ENCODE measurements at regions not wholly inside any gene's neighbourhood (a gene's known extent, or its start where the extent isn't known, plus 50 kb on each side); places are given as distances from the start of the nearest gene placed in this dataset.

DNA sequence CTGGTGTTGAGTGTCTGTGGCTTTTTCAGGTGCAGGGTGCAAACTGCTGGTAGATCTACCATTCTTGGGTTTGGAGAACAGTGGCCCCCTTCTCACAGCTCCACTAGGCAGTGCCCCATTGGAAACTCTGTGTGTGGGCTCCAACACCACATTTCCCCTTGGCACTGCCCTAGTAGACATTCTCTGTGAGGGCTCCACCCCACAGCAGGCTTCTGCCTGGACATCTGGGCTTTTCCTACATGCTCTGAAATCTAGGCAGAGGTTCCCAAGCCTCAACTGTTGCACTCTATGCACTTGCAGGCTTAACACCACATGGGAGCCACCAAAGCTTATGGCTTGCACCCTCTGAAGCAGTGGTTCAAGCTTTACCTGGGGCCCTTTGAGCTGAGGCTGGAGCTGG is 80.9 kb downstream of the BARX1 start:
- no peak overlapping the region for H2BK120ac ChIP-seq (replicated peaks; ENCODE audit: low read depth, low read length)
- no peak overlapping the region for H3K18ac ChIP-seq (ENCODE audit: extremely low read depth, low read length)
- POLR2A ChIA-PET (ENCODE audit: partially characterized antibody): no interaction called here
- H2BK15ac ChIP-seq (ENCODE audit: low read length): no peak overlapping the region
- H3K23ac ChIP-seq (ENCODE audit: insufficient read length): no peak overlapping the region
- DNase-seq (ENCODE audit: low read depth in 1 of 2, low spot score in 2 of 2) (no peak), FAIRE-seq (no peak)
- H3K4me2 ChIP-seq (ENCODE audit: insufficient read depth in 1 of 2, low read depth in 2 of 2, low read length in 2 of 2): no peak overlapping the region
- no peak overlapping the region for H3K4ac ChIP-seq (replicated peaks; ENCODE audit: insufficient read length, low read depth, low read length)
- H4K8ac ChIP-seq (ENCODE audit: extremely low read depth, insufficient read depth, low read length): no peak overlapping the region
- CTCF ChIA-PET (ENCODE audit: partially characterized antibody): interaction anchor here (1.2 to 2.1 kb wide), 3 partner anchors 8 to 192 kb away, joined by 3 to 5 read pairs (median 3); no protein-coding TSS in a partner anchor
- no peaks in the 10 kb centered on the region for H3K27me3 ChIP-seq (replicated peaks in 1 of 4; ENCODE audit: control insufficient read depth in 3 of 4, extremely low read depth in 1 of 4, insufficient read depth in 3 of 4, low read length in 3 of 4)
- no peak overlapping the region for H3K4me3 ChIP-seq (ENCODE audit: extremely low read depth in 1 of 4, insufficient read depth in 2 of 4, low read depth in 3 of 4, low read length in 4 of 4)
- TF ChIP-seq HDAC6 (IDR thresholded peaks at IDR 0.05; ENCODE audit: low read depth, low read length) (no peak), CHD1 (IDR thresholded peaks at IDR 0.05; ENCODE audit: low read depth, low read length) (no peak), NANOG (IDR thresholded peaks at IDR 0.05; ENCODE audit: insufficient read depth, low read depth, low read length, poor library complexity, severe bottlenecking) (no peak), EZH2 (IDR thresholded peaks at IDR 0.05; ENCODE audit: low read depth, low read length, severe bottlenecking) (no peak), MAX (IDR thresholded peaks at IDR 0.05) (no peak), CBX8 (IDR thresholded peaks at IDR 0.05; ENCODE audit: borderline replicate concordance, low read depth, low read length) (no peak), POLR2A (IDR thresholded peaks at IDR 0.05; ENCODE audit: control extremely low read depth in 1 of 2, low read depth in 2 of 2, low read length in 2 of 2) (no peak), TBP (IDR thresholded peaks at IDR 0.05; ENCODE audit: low read depth, low read length) (no peak), CTBP2 (IDR thresholded peaks at IDR 0.05; ENCODE audit: borderline replicate concordance, insufficient read depth, insufficient read length, low read length) (no peak), KDM5A (IDR thresholded peaks at IDR 0.05; ENCODE audit: low read length) (no peak)
- H2BK5ac ChIP-seq (ENCODE audit: low read depth, low read length): no peak overlapping the region
- H3K9ac ChIP-seq (replicated peaks in 1 of 4; ENCODE audit: extremely low read depth in 1 of 4, low read depth in 3 of 4, low read length in 3 of 4): no peak overlapping the region
- H3K79me1 ChIP-seq (ENCODE audit: low read depth, low read length): no peaks in the 10 kb centered on the region
- no peak overlapping the region for H3K27ac ChIP-seq (ENCODE audit: low read depth, low read length)
- H3K14ac ChIP-seq (ENCODE audit: insufficient read length): no peak overlapping the region
- peaks cover 19 to 31% of the 10 kb centered on the region in 2 experiments for H3K9me3 ChIP-seq (ENCODE audit: insufficient read depth in 2 of 2, low read depth in 1 of 2, low read length in 1 of 2)
- no peaks in the 10 kb centered on the region for H3K36me3 ChIP-seq (ENCODE audit: control insufficient read depth in 2 of 4, insufficient read depth in 4 of 4, low read length in 3 of 4)
- H2AK5ac ChIP-seq (ENCODE audit: low read depth, low read length): no peak overlapping the region
- H3K56ac ChIP-seq (replicated peaks; ENCODE audit: insufficient read length, low read depth, low read length): no peak overlapping the region
- H4K5ac ChIP-seq (ENCODE audit: insufficient read length, low read depth, low read length): no peak overlapping the region
- H2BK20ac ChIP-seq (ENCODE audit: low read length): no peak overlapping the region
- no peaks in the 10 kb centered on the region for H3K79me2 ChIP-seq (ENCODE audit: control insufficient read depth in 1 of 2, insufficient read depth in 2 of 2, low read length in 2 of 2)
- H4K20me1 ChIP-seq (replicated peaks in 1 of 2; ENCODE audit: control insufficient read depth in 1 of 2, insufficient read depth in 2 of 2, low read length in 2 of 2): no peaks in the 10 kb centered on the region
- no peak overlapping the region for H2AFZ ChIP-seq (ENCODE audit: low read length)
- H2BK12ac ChIP-seq (ENCODE audit: low read depth, low read length): no peak overlapping the region
- H3K23me2 ChIP-seq (ENCODE audit: low read depth, low read length): no peaks in the 10 kb centered on the region
- peaks cover 1 to 6% (median 5%) of the 10 kb centered on the region in 4 experiments; a peak in 4 of 7 replicates for H3K4me1 ChIP-seq (replicated peaks in 1 of 4; ENCODE audit: control insufficient read depth in 3 of 4, insufficient read depth in 4 of 4, low read length in 3 of 4)
- no peak overlapping the region for H4K91ac ChIP-seq (replicated peaks; ENCODE audit: insufficient read length, low read length)
